A549 (cell line): ENCODE measurements at regions not wholly inside any gene's neighbourhood (a gene's known extent, or its start where the extent isn't known, plus 50 kb on each side); places are given as distances from the start of the nearest gene placed in this dataset.

Source experiments
- ATAC-seq, 2 experiments: fragments of 200-7000 bp in 1 of 2; fragments of >200 bp in 1 of 2; cut with Nextera tagmentation in 1 of 2; cut with Tn5 transposase in 1 of 2; 3 replicates each; pipeline versions ENCODE4 v1.8.0 to v1.9.1; 2018 to 2020; ENCODE audit warnings: mild to moderate bottlenecking in 1 of 2, moderate library complexity in 1 of 2
- CTCF ChIA-PET: fragments of 300-600 bp; sonication (Branson Sonifier 250); formaldehyde crosslinking; extraction: SDS; loops from one replicate; lab custom pipeline; 2021; ENCODE audit warnings: antibody characterized with exemption, inconsistent platforms; lab: Yijun Ruan, JAX
- POLR2A ChIA-PET: fragments of 350-600 bp; formaldehyde crosslinking; extraction: SDS; loops from one replicate; lab custom pipeline; 2021; ENCODE audit warnings: antibody characterized with exemption, inconsistent platforms; lab: Yijun Ruan, JAX
- DNase-seq, 2 experiments: peaks; one replicate each; pipeline versions ENCODE4 v3.0.0 to v3.0.0-alpha.2; 2011 to 2016; ENCODE audit warnings: low read depth in 1 of 2, low spot score in 1 of 2
- FAIRE-seq: peaks from 2 replicates; lab custom pipeline; 2011; peaks lifted over from hg19 to GRCh38; lab: Jason Lieb, UNC
- H3K27ac ChIP-seq, 2 experiments: fragments of >200 bp; sonication (Bioruptor Twin); formaldehyde crosslinking; 3 replicates each; pipeline ENCODE4 v1.5.1; 2016 to 2017
- H3K4me1 ChIP-seq: fragments of >200 bp; sonication (Bioruptor Twin); formaldehyde crosslinking; 3 replicates; pipeline ENCODE4 v1.6.1; 2016
- H3K4me2 ChIP-seq: fragments of >200 bp; sonication (Bioruptor Twin); formaldehyde crosslinking; 3 replicates; pipeline ENCODE4 v1.6.1; 2016
- H3K4me3 ChIP-seq: fragments of >200 bp; sonication (Bioruptor Twin); formaldehyde crosslinking; 3 replicates; pipeline ENCODE4 v1.5.1; 2016
- H3K9me3 ChIP-seq: fragments of >200 bp; sonication (Bioruptor Twin); formaldehyde crosslinking; 3 replicates; pipeline ENCODE4 v1.6.1; 2016
- BHLHE40 ChIP-seq: IDR thresholded peaks from 2 replicates; pipeline ENCODE4 v1.6.1; 2012; ENCODE audit warnings: low read depth, low read length, inconsistent platforms
- CEBPB ChIP-seq, 2 experiments: fragments of >200 bp in 1 of 2; sonication (Bioruptor Twin) in 1 of 2; formaldehyde crosslinking in 1 of 2; IDR thresholded peaks; 2 replicates each; pipeline ENCODE4 v1.6.1; 2012 to 2016
- E2F6 ChIP-seq: IDR thresholded peaks from 2 replicates; pipeline ENCODE4 v1.6.1; 2012; ENCODE audit warnings: low read depth, borderline replicate concordance
- EHF ChIP-seq: fragments of 250-450 bp; sonication (Bioruptor Pico); IDR thresholded peaks from 2 replicates; pipeline ENCODE4 v1.5.0; 2020; ENCODE audit warnings: mild to moderate bottlenecking
- EHMT2 ChIP-seq: fragments of 200-600 bp; sonication (generic); IDR thresholded peaks from 2 replicates; pipeline ENCODE4 v1.6.1; 2016; ENCODE audit warnings: antibody characterized with exemption, low read depth, mild to moderate bottlenecking, moderate library complexity
- EP300 ChIP-seq, 2 experiments: fragments of >200 bp; sonication (Bioruptor Twin); formaldehyde crosslinking; IDR thresholded peaks; 2 replicates in 1 of 2; 3 replicates in 1 of 2; pipeline ENCODE4 v1.6.1; 2016 to 2017
- FOSB ChIP-seq: fragments of 250-450 bp; sonication (Bioruptor Pico); IDR thresholded peaks from 2 replicates; pipeline ENCODE4 v1.5.0; 2020; ENCODE audit warnings: mild to moderate bottlenecking, moderate library complexity
- HDAC2 ChIP-seq: fragments of 200-600 bp; sonication (generic); IDR thresholded peaks from 2 replicates; pipeline ENCODE4 v1.6.1; 2016
- HMGXB4 ChIP-seq: fragments of 250-450 bp; sonication (Bioruptor Pico); IDR thresholded peaks from 2 replicates; pipeline ENCODE4 v1.5.0; 2021; ENCODE audit warnings: mild to moderate bottlenecking, moderate library complexity, borderline replicate concordance
- HOXB13 ChIP-seq: fragments of 250-450 bp; sonication (Bioruptor Pico); IDR thresholded peaks from 2 replicates; pipeline ENCODE4 v1.5.0; 2020; ENCODE audit warnings: low read depth, mild to moderate bottlenecking, moderate library complexity
- JUNB ChIP-seq: fragments of >200 bp; sonication (Bioruptor Twin); formaldehyde crosslinking; IDR thresholded peaks from 2 replicates; pipeline ENCODE4 v1.6.1; 2016
- KDM1A ChIP-seq: fragments of 200-600 bp; sonication (generic); IDR thresholded peaks from 2 replicates; pipeline ENCODE4 v1.6.1; 2016; ENCODE audit warnings: low read depth, mild to moderate bottlenecking
- MAFK ChIP-seq: fragments of 450-650 bp; IDR thresholded peaks from 2 replicates; pipeline ENCODE4 v1.6.1; 2014; ENCODE audit not compliant: partially characterized antibody
- MAZ ChIP-seq: fragments of 150-350 bp; IDR thresholded peaks from 2 replicates; pipeline ENCODE4 v1.6.1; 2014; ENCODE audit warnings: antibody characterized with exemption, low read depth, low read length, borderline replicate concordance
- MYC ChIP-seq: IDR thresholded peaks from 2 replicates; pipeline ENCODE4 v1.6.1; 2012; ENCODE audit warnings: mild to moderate bottlenecking, inconsistent platforms, low read length, improper control_type of control experiment, borderline replicate concordance
- NPAS2 ChIP-seq: fragments of 250-450 bp; sonication (Bioruptor Pico); IDR thresholded peaks from 2 replicates; pipeline ENCODE4 v1.8.0; 2022; ENCODE audit warnings: mild to moderate bottlenecking, moderate library complexity, borderline replicate concordance
- NR3C1 ChIP-seq: fragments of >200 bp; sonication (Bioruptor Twin); formaldehyde crosslinking; IDR thresholded peaks from 3 replicates; pipeline ENCODE4 v1.6.1; 2017
- PBX3 ChIP-seq: IDR thresholded peaks from 2 replicates; pipeline ENCODE4 v1.6.1; 2012
- PHF8 ChIP-seq: fragments of 200-600 bp; sonication (generic); IDR thresholded peaks from 2 replicates; pipeline ENCODE4 v1.6.1; 2016; ENCODE audit warnings: low read depth, mild to moderate bottlenecking, antibody characterized with exemption, moderate library complexity, borderline replicate concordance
- POLR2A ChIP-seq: IDR thresholded peaks from 2 replicates; pipeline ENCODE4 v1.6.1; 2012; ENCODE audit warnings: mild to moderate bottlenecking, low read length
- POLR2AphosphoS2 ChIP-seq: conservative IDR thresholded peaks from 2 replicates; pipeline ENCODE4 v1.6.1; 2012; ENCODE audit warnings: low read length, improper control_type of control experiment, inconsistent platforms
- RAD21 ChIP-seq, 2 experiments: fragments of >200 bp in 1 of 2; sonication (Bioruptor Twin) in 1 of 2; formaldehyde crosslinking in 1 of 2; IDR thresholded peaks in 1 of 2; conservative IDR thresholded peaks in 1 of 2; 2 replicates in 1 of 2; 3 replicates in 1 of 2; pipeline ENCODE4 v1.6.1; 2012 to 2018; ENCODE audit warnings: inconsistent platforms in 1 of 2
- RARB ChIP-seq: fragments of 250-450 bp; sonication (Bioruptor Pico); IDR thresholded peaks from 2 replicates; pipeline ENCODE4 v1.8.0; 2021; ENCODE audit warnings: mild to moderate bottlenecking, moderate library complexity
- RFX5 ChIP-seq: fragments of 450-650 bp; IDR thresholded peaks from 2 replicates; pipeline ENCODE4 v1.7.1; 2014; ENCODE audit warnings: antibody characterized with exemption, mild to moderate bottlenecking, moderate library complexity
- TFCP2L1 ChIP-seq: fragments of 250-450 bp; sonication (Bioruptor Pico); IDR thresholded peaks from 2 replicates; pipeline ENCODE4 v1.5.0; 2021; ENCODE audit warnings: mild to moderate bottlenecking
- TP53 ChIP-seq: fragments of 250-450 bp; sonication (Bioruptor Pico); IDR thresholded peaks from 2 replicates; pipeline ENCODE4 v1.5.0; 2021; ENCODE audit warnings: mild to moderate bottlenecking, moderate library complexity
- ZFP36 ChIP-seq: fragments of 450-650 bp; IDR thresholded peaks from 2 replicates; pipeline ENCODE4 v1.6.1; 2014; ENCODE audit warnings: borderline replicate concordance; ENCODE audit not compliant: partially characterized antibody
- ZSCAN20 ChIP-seq: fragments of 250-450 bp; sonication (Bioruptor Pico); IDR thresholded peaks from 2 replicates; pipeline ENCODE4 v1.8.0; 2022; ENCODE audit warnings: mild to moderate bottlenecking, moderate library complexity
- WGBS: methylation state at CpG from one replicate; pipeline ENCODE4 v1.1.6; 2017; ENCODE audit errors: missing lambda C conversion rate; 5-methylcytosine and 5-hydroxymethylcytosine counted together

- TF ChIP-seq EHF (CRISPR knock-in tag), result no peak
- no peak for TF ChIP-seq RFX5
- no peak for TF ChIP-seq MYC
- no peak for TF ChIP-seq KDM1A
- TF ChIP-seq BHLHE40, result no peak
- TF ChIP-seq NR3C1, result no peak
Observed at GRCh38 chr12:131370791-131371347, 340.0 kb upstream of the SFSWAP start (continued).

- FAIRE-seq (no peak), ATAC-seq (no peak), DNase-seq (no peak)
- Histone ChIP-seq H3K27ac (no peak overlapping the region), H3K4me2 (no peak overlapping the region), H3K4me1 (no peaks in the 10 kb centered on the region), H3K9me3 (no peaks in the 10 kb centered on the region), H3K4me3 (no peak overlapping the region)
- 80% methylated on average over 16 of the region's 16 CpGs for WGBS
- ChIA-PET POLR2A (no interaction called here), CTCF (no interaction called here)
- no peak for TF ChIP-seq HMGXB4
- TF ChIP-seq ZSCAN20 (CRISPR knock-in tag), result no peak
- no peak for TF ChIP-seq JUNB
- no peak for TF ChIP-seq NPAS2
- no peak for TF ChIP-seq PHF8
- no peak for TF ChIP-seq POLR2AphosphoS2
- no peak for TF ChIP-seq RARB (CRISPR knock-in tag)
- no peak for TF ChIP-seq E2F6
- no peak for TF ChIP-seq POLR2A
- TF ChIP-seq MAZ, result no peak
- TF ChIP-seq FOSB (CRISPR knock-in tag), result no peak
- TF ChIP-seq MAFK, result no peak
- no peak for TF ChIP-seq RAD21 (conservative IDR thresholded peaks at IDR 0.05 in 1 of 2, IDR thresholded peaks at IDR 0.05 in 1 of 2)
- TF ChIP-seq EHF (CRISPR knock-in tag), result no peak
Observed at GRCh38 chr12:131371401-131372170, 339.3 kb upstream of the SFSWAP start.

GRCh38 chr12:131372171-131372475 lies 338.8 kb upstream of the SFSWAP start:
- POLR2A ChIA-PET, result no interaction called here
- H3K4me2 ChIP-seq, result no peak overlapping the region
- WGBS, result 80% methylated on average over 8 of the region's 8 CpGs
- no peaks in the 10 kb centered on the region for H3K9me3 ChIP-seq
- CTCF ChIA-PET, result no interaction called here
- TF ChIP-seq HDAC2 (no peak), JUNB (no peak), KDM1A (no peak)
- TF ChIP-seq, all 56 proteins: peak for 0
- no peak for DNase-seq
- no peaks in the 10 kb centered on the region for H3K4me1 ChIP-seq
- no peak overlapping the region for H3K4me3 ChIP-seq
- FAIRE-seq, result no peak
- no peak for ATAC-seq
- H3K27ac ChIP-seq, result no peak overlapping the region

- ATAC-seq, result no peak
- Histone ChIP-seq H3K4me3 (no peak overlapping the region), H3K27ac (no peak overlapping the region), H3K9me3 (no peaks in the 10 kb centered on the region), H3K4me1 (no peaks in the 10 kb centered on the region), H3K4me2 (no peak overlapping the region)
- ChIA-PET POLR2A (no interaction called here), CTCF (no interaction called here)
- TF ChIP-seq MYC (no peak), MAFK (no peak), ZFP36 (no peak), NPAS2 (no peak), EHF (CRISPR knock-in tag) (no peak), NR3C1 (no peak), EHMT2 (no peak), TP53 (no peak), EP300 (IDR thresholded peaks at IDR 0.05) (no peak), HOXB13 (CRISPR knock-in tag) (no peak), PHF8 (no peak), CEBPB (IDR thresholded peaks at IDR 0.05) (no peak), PBX3 (no peak), TFCP2L1 (CRISPR knock-in tag) (no peak)
- 20% methylated on average over 2 of the region's 2 CpGs for WGBS
- DNase-seq, result no peak
- FAIRE-seq, result no peak
Observed at GRCh38 chr12:131372706-131373195, 338.1 kb upstream of the SFSWAP start.
